ENCODE measurements at regions not wholly inside any gene's neighbourhood (a gene's known extent, or its start where the extent isn't known, plus 50 kb on each side); places are given as distances from the start of the nearest gene placed in this dataset.
"Not testable (repeated sequence)": the region's sequence is repeated elsewhere in the genome, so short reads cannot be mapped to it uniquely, and the experiment has no call there.

DNA sequence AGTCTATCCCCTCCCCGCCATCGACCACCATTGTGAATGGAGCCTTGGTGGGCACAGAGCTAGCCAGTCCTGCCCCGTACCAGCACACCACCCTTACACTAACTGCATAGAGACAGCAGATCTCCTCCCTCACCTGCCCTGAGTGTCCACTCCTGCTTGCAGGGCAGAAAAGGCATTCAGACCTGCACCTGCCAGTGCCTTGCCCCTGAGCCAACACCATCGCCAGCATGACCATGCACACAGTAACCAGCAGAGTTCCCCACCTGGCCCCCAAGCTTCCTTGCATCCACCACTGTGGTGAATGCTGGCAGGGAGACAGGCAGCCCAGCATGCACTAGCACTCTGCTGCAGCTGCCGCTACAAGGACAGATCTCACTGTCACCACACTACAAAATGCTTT lies 397.1 kb downstream of the KLHL4 start:
- intact Hi-C loops (cut with DNase I; ENCODE audit: low total_unique reads) (no loop called here), in situ Hi-C loops (cut with MboI; ENCODE audit: low pct_ligation_motif_present in 1 of 4, low pct_unique_long_range_greater_than_20kb in 1 of 4, low sequenced_read_pairs in 3 of 4) (no loop called here)
- no peaks in the 10 kb centered on the region for H3K4me1 ChIP-seq
- no peaks in the 10 kb centered on the region for H3K9me3 ChIP-seq
- no peaks in the 10 kb centered on the region for H3K36me3 ChIP-seq
- no peak overlapping the region for H3K27ac ChIP-seq
- no peak overlapping the region for H3K4me3 ChIP-seq
- DNase-seq: no peak
- H3K27me3 ChIP-seq: no peaks in the 10 kb centered on the region
- TF ChIP-seq CTCF (IDR thresholded peaks at IDR 0.05): no peak
- TF ChIP-seq POLR2AphosphoS5 (IDR thresholded peaks at IDR 0.05): no peak
- no peak for TF ChIP-seq EP300 (IDR thresholded peaks at IDR 0.05; ENCODE audit: low read depth)
- TF ChIP-seq POLR2A (IDR thresholded peaks at IDR 0.05): no peak
- 86% methylated on average over 5 of the region's 5 CpGs; no CpG with 5 or more reads in 1 of the 2 donors for WGBS, 2 donors (ENCODE audit: low coverage in 1 of 2)

- intact Hi-C loops (cut with DNase I; ENCODE audit: low total_unique reads): no loop called here
- Histone ChIP-seq H3K36me3 (no peaks in the 10 kb centered on the region), H3K27me3 (no peaks in the 10 kb centered on the region), H3K4me1 (no peaks in the 10 kb centered on the region), H3K9me3 (no peaks in the 10 kb centered on the region), H3K4me3 (no peak overlapping the region), H3K27ac (no peak overlapping the region)
- in situ Hi-C loops (cut with MboI; ENCODE audit: low pct_ligation_motif_present in 1 of 4, low pct_unique_long_range_greater_than_20kb in 1 of 4, low sequenced_read_pairs in 3 of 4): no loop called here
- 69% methylated on average over 3 of the region's 3 CpGs; no CpG with 5 or more reads in 1 of the 2 donors for WGBS, 2 donors (ENCODE audit: low coverage in 1 of 2)
- DNase-seq: no peak
- no peak for TF ChIP-seq CTCF (IDR thresholded peaks at IDR 0.05)
- no peak for TF ChIP-seq POLR2AphosphoS5 (IDR thresholded peaks at IDR 0.05)
- TF ChIP-seq POLR2A (IDR thresholded peaks at IDR 0.05): no peak
- no peak for TF ChIP-seq EP300 (IDR thresholded peaks at IDR 0.05; ENCODE audit: low read depth)
These were observed 407.0 kb downstream of the KLHL4 start for GRCh38 chrX:87924619-87925018.

DNA sequence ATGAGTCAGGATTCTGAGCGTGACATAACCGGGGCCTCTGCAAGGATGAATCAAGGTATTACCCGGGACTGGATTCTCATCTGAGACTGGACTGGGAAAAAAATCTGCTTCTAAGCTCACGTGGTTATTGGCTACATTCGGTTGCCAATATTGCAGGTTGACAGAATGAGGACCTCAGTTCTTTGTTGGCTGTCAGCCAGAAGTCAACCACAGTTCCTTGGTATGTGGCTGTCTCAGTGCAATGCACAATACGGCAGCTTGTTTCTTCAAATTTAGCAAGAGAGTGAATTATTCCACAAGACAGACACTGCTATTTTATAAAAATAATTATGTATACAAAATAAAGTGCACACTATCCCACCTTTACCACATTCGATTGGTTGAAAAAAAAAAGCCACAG lies 424.2 kb downstream of the KLHL4 start:
- Histone ChIP-seq H3K27me3 (no peaks in the 10 kb centered on the region), H3K9me3 (no peaks in the 10 kb centered on the region), H3K4me1 (no peaks in the 10 kb centered on the region), H3K4me3 (no peak overlapping the region), H3K36me3 (no peaks in the 10 kb centered on the region), H3K27ac (no peak overlapping the region)
- no peak for DNase-seq
- intact Hi-C loops (cut with DNase I; ENCODE audit: low total_unique reads) (no loop called here), in situ Hi-C loops (cut with MboI; ENCODE audit: low pct_ligation_motif_present in 1 of 4, low pct_unique_long_range_greater_than_20kb in 1 of 4, low sequenced_read_pairs in 3 of 4) (no loop called here)
- 66 to 80% methylated on average over 1 to 7 of the region's 7 CpGs for WGBS, 2 donors (ENCODE audit: low coverage in 1 of 2)
- TF ChIP-seq CTCF (IDR thresholded peaks at IDR 0.05) (no peak), POLR2A (IDR thresholded peaks at IDR 0.05) (no peak), EP300 (IDR thresholded peaks at IDR 0.05; ENCODE audit: low read depth) (no peak), POLR2AphosphoS5 (IDR thresholded peaks at IDR 0.05) (no peak)

DNA sequence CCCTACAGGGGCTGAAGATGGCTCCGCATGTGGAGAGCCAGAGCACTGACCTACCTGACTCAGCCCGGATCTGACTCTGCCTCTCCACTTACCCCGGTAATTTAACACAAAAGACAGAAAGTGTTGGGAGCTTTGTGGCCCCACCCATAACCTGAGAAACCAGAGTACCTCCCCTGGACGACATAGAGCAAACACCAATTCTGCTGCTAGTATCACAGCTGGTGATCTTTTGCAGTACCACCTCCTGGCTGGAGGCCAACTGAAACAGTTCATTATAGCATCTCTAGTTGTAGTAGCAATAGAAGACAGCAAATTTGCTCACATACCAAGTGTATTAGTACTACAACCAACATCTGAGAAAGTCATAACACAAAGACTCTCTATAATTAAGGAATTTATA lies 443.9 kb downstream of the KLHL4 start:
- intact Hi-C loops (cut with DNase I; ENCODE audit: low total_unique reads): no loop called here
- DNase-seq: no peak
- Histone ChIP-seq H3K4me1 (no peaks in the 10 kb centered on the region), H3K36me3 (no peaks in the 10 kb centered on the region), H3K9me3 (no peaks in the 10 kb centered on the region), H3K4me3 (no peak overlapping the region), H3K27me3 (no peaks in the 10 kb centered on the region), H3K27ac (no peak overlapping the region)
- 52% methylated on average over 4 of the region's 4 CpGs; no CpG with 5 or more reads in 1 of the 2 donors for WGBS, 2 donors (ENCODE audit: low coverage in 1 of 2)
- TF ChIP-seq POLR2A (IDR thresholded peaks at IDR 0.05) (no peak), EP300 (IDR thresholded peaks at IDR 0.05; ENCODE audit: low read depth) (no peak)
- in situ Hi-C loops (cut with MboI; ENCODE audit: low pct_ligation_motif_present in 1 of 4, low pct_unique_long_range_greater_than_20kb in 1 of 4, low sequenced_read_pairs in 3 of 4): no loop called here

- Histone ChIP-seq H3K27ac (no peak overlapping the region), H3K4me3 (no peak overlapping the region), H3K27me3 (no peaks in the 10 kb centered on the region), H3K4me1 (no peaks in the 10 kb centered on the region), H3K9me3 (no peaks in the 10 kb centered on the region), H3K36me3 (no peaks in the 10 kb centered on the region)
- no peak for TF ChIP-seq CTCF (IDR thresholded peaks at IDR 0.05)
- no peak for TF ChIP-seq POLR2A (IDR thresholded peaks at IDR 0.05)
- no peak for TF ChIP-seq POLR2AphosphoS5 (IDR thresholded peaks at IDR 0.05)
- TF ChIP-seq EP300 (IDR thresholded peaks at IDR 0.05; ENCODE audit: low read depth): no peak
- in situ Hi-C loops (cut with MboI; ENCODE audit: low pct_ligation_motif_present in 1 of 4, low pct_unique_long_range_greater_than_20kb in 1 of 4, low sequenced_read_pairs in 3 of 4): no loop called here
- WGBS, 2 donors (ENCODE audit: low coverage in 1 of 2): 89% methylated on average over 2 of the region's 2 CpGs; no CpG with 5 or more reads in 1 of the 2 donors
- DNase-seq: no peak
- intact Hi-C loops (cut with DNase I; ENCODE audit: low total_unique reads): no loop called here
These were observed 450.5 kb downstream of the KLHL4 start for GRCh38 chrX:87968118-87968517.

DNA sequence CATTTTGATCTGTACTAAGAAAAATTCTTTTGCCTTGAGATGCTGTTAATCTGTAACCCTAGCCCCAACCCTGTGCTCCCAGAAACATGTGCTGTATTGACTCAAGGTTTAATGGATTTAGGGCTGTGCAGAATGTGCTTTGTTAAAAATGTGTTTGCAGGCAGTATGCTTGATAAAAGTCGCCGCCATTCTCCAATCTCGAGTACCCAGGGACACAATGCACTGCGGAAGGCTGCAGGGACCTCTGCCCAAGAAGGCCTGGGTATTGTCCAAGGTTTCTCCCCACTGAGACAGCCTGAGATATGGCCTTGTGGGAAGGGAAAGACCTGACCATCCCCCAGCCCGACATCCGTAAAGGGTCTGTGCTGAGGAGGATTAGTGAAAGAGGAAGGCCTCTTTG lies 454.5 kb downstream of the KLHL4 start:
- H3K4me1 ChIP-seq; H3K4me3 ChIP-seq; H3K36me3 ChIP-seq; intact Hi-C loops (cut with DNase I; ENCODE audit: low total_unique reads); H3K27me3 ChIP-seq; in situ Hi-C loops (cut with MboI; ENCODE audit: low pct_ligation_motif_present in 1 of 4, low pct_unique_long_range_greater_than_20kb in 1 of 4, low sequenced_read_pairs in 3 of 4); H3K27ac ChIP-seq; DNase-seq; H3K9me3 ChIP-seq: not testable (repeated sequence)
- 68% methylated on average over 6 of the region's 6 CpGs; no CpG with 5 or more reads in 1 of the 2 donors for WGBS, 2 donors (ENCODE audit: low coverage in 1 of 2)
